Activated CD8-positive, alpha-beta memory T cell treated with anti-CD3 and anti-CD28 coated beads for 36 hours (primary cell): ENCODE measurements at regions not wholly inside any gene's neighbourhood (a gene's known extent, or its start where the extent isn't known, plus 50 kb on each side); places are given as distances from the start of the nearest gene placed in this dataset.

Experiments used
- CTCF ChIA-PET: fragments of 350-600 bp; sonication (Branson Sonifier 250); formaldehyde crosslinking; loops from one replicate; lab custom pipeline; 2021; ENCODE audit warnings: antibody characterized with exemption; lab: Charles Lee
- POLR2A ChIA-PET: fragments of 350-600 bp; sonication (Branson Sonifier 250); formaldehyde crosslinking; loops from one replicate; lab custom pipeline; 2021; ENCODE audit warnings: antibody characterized with exemption; lab: Charles Lee

- ChIA-PET POLR2A (no interaction called here), CTCF (no interaction called here)
Observed at GRCh38 chr6:156030053-156030452, 574.4 kb upstream of the NOX3 start.

GRCh38 chr6:156029286-156029985, 573.8 kb upstream of the NOX3 start:
- ChIA-PET POLR2A (no interaction called here), CTCF (no interaction called here)

GRCh38 chr6:156028335-156029131, 572.9 kb upstream of the NOX3 start:
- CTCF ChIA-PET = no interaction called here

GRCh38 chr6:156027248-156027626, 571.6 kb upstream of the NOX3 start:
- ChIA-PET CTCF (no interaction called here), POLR2A (no interaction called here)

More at GRCh38 chr6:156028335-156029131, 572.9 kb upstream of the NOX3 start:
- POLR2A ChIA-PET = no interaction called here

GRCh38 chr6:156026486-156027247, 571.0 kb upstream of the NOX3 start:
- POLR2A ChIA-PET = no interaction called here
- CTCF ChIA-PET = no interaction called here

GRCh38 chr6:156024339-156024738, 568.7 kb upstream of the NOX3 start:
- ChIA-PET POLR2A (no interaction called here), CTCF (no interaction called here)

GRCh38 chr6:156021746-156022396, 566.2 kb upstream of the NOX3 start:
- ChIA-PET POLR2A (no interaction called here), CTCF (no interaction called here)

- POLR2A ChIA-PET = no interaction called here
- CTCF ChIA-PET = no interaction called here
Observed at GRCh38 chr6:156017838-156018237, 562.2 kb upstream of the NOX3 start.

GRCh38 chr6:156016186-156016976, 560.7 kb upstream of the NOX3 start:
- ChIA-PET POLR2A (no interaction called here), CTCF (no interaction called here)

GRCh38 chr6:156013155-156013554, 557.5 kb upstream of the NOX3 start:
- ChIA-PET POLR2A (no interaction called here), CTCF (no interaction called here)

GRCh38 chr6:156009656-156010055, 554.0 kb upstream of the NOX3 start:
- CTCF ChIA-PET = no interaction called here
- POLR2A ChIA-PET = no interaction called here

- POLR2A ChIA-PET = no interaction called here
- CTCF ChIA-PET = no interaction called here
Observed at GRCh38 chr6:156004796-156005195, 549.2 kb upstream of the NOX3 start.

- ChIA-PET CTCF (no interaction called here), POLR2A (no interaction called here)
Observed at GRCh38 chr6:155996151-155996550, 540.5 kb upstream of the NOX3 start.

- CTCF ChIA-PET = no interaction called here
- POLR2A ChIA-PET = no interaction called here
Observed at GRCh38 chr6:155995281-155995680, 539.6 kb upstream of the NOX3 start.

GRCh38 chr6:155994086-155994485, 538.4 kb upstream of the NOX3 start:
- POLR2A ChIA-PET = no interaction called here
- CTCF ChIA-PET = no interaction called here

GRCh38 chr6:155993240-155993639, 537.6 kb upstream of the NOX3 start:
- POLR2A ChIA-PET = no interaction called here
- CTCF ChIA-PET = no interaction called here

- ChIA-PET CTCF (no interaction called here), POLR2A (no interaction called here)
Observed at GRCh38 chr6:155985660-155986138, 530.1 kb upstream of the NOX3 start.

- CTCF ChIA-PET = no interaction called here
- POLR2A ChIA-PET = no interaction called here
Observed at GRCh38 chr6:155980768-155981079, 525.1 kb upstream of the NOX3 start.

GRCh38 chr6:155980014-155980767, 524.6 kb upstream of the NOX3 start:
- POLR2A ChIA-PET = no interaction called here
- CTCF ChIA-PET = no interaction called here
